Peyer's patch (tissue), 4 donors: ENCODE measurements at regions not wholly inside any gene's neighbourhood (a gene's known extent, or its start where the extent isn't known, plus 50 kb on each side); places are given as distances from the start of the nearest gene placed in this dataset.
"Not testable (repeated sequence)": the region's sequence is repeated elsewhere in the genome, so short reads cannot be mapped to it uniquely, and the experiment has no call there.

Experiments used
- POLR2A ChIP-seq, 2 donors: fragments of 450-650 bp; IDR thresholded peaks; one replicate each; pipeline ENCODE4 v1.5.1; 2017; ENCODE audit warnings: antibody characterized with exemption in 2 of 2, mild to moderate bottlenecking in 2 of 2, moderate library complexity in 2 of 2
- TF ChIP-seq, protein P1 (sequence below), 6 experiments: fragments of 450-650 bp in 4 of 6; fragments of 200-600 bp in 2 of 6; sonication (generic) in 1 of 6; IDR thresholded peaks; one replicate each; pipeline ENCODE4 v1.5.1; 2017 to 2019; ENCODE audit warnings: antibody characterized with exemption in 6 of 6, mild to moderate bottlenecking in 3 of 6, moderate library complexity in 1 of 6

DNA sequence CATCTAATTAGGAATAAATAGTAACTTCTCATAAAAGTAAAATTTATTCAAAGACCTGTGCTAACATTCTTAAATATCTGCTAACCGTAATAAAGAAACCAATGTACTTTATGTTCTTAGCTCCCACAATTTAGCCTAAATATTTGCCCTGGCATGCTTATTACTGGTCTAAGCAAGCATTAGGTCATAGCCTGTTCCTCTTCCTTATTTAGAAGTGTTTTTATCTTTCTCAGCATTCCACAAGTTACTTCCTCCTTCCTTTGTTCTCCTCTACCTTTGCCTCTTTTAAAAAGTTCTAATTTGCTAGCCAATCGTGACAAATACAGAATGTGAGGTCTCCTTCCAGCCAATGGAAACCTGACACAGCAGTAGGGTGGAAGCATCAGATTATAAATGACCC lies 173.3 kb downstream of the TEX13C start:
- TF ChIP-seq, protein P1, sequence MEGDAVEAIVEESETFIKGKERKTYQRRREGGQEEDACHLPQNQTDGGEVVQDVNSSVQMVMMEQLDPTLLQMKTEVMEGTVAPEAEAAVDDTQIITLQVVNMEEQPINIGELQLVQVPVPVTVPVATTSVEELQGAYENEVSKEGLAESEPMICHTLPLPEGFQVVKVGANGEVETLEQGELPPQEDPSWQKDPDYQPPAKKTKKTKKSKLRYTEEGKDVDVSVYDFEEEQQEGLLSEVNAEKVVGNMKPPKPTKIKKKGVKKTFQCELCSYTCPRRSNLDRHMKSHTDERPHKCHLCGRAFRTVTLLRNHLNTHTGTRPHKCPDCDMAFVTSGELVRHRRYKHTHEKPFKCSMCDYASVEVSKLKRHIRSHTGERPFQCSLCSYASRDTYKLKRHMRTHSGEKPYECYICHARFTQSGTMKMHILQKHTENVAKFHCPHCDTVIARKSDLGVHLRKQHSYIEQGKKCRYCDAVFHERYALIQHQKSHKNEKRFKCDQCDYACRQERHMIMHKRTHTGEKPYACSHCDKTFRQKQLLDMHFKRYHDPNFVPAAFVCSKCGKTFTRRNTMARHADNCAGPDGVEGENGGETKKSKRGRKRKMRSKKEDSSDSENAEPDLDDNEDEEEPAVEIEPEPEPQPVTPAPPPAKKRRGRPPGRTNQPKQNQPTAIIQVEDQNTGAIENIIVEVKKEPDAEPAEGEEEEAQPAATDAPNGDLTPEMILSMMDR (IDR thresholded peaks at IDR 0.05): not testable (repeated sequence)
- TF ChIP-seq POLR2A (IDR thresholded peaks at IDR 0.05): not testable (repeated sequence)
